ENCODE measurements at regions not wholly inside any gene's neighbourhood (a gene's known extent, or its start where the extent isn't known, plus 50 kb on each side); places are given as distances from the start of the nearest gene placed in this dataset.

- Histone ChIP-seq H3K4me1 (no peaks in the 10 kb centered on the region), H3K27ac (no peak overlapping the region), H3K36me3 (no peaks in the 10 kb centered on the region), H3K27me3 (peaks cover 4% of the 10 kb centered on the region), H3K4me3 (replicated peaks in 1 of 3) (no peak overlapping the region), H3K9me3 (no peaks in the 10 kb centered on the region)
- TF ChIP-seq POLR2A (IDR thresholded peaks at IDR 0.05) (no peak), CTCF (IDR thresholded peaks at IDR 0.05) (no peak)
- intact Hi-C loops (cut with DNase I), result no loop called here
- 56 to 58% methylated on average over 11 of the region's 11 CpGs for WGBS, 2 donors
- no peak for DNase-seq
These were observed 75.3 kb downstream of the ANKRD60 start for GRCh38 chr20:58153121-58153520.

GRCh38 chr20:58150772-58151171, 77.7 kb downstream of the ANKRD60 start:
- no peaks in the 10 kb centered on the region for H3K9me3 ChIP-seq
- H3K36me3 ChIP-seq, result no peaks in the 10 kb centered on the region
- H3K4me1 ChIP-seq, result no peaks in the 10 kb centered on the region
- TF ChIP-seq CTCF (IDR thresholded peaks at IDR 0.05), result no peak
- TF ChIP-seq POLR2A (IDR thresholded peaks at IDR 0.05), result no peak
- WGBS, 2 donors, result 15 to 19% methylated on average over 22 to 23 of the region's 31 CpGs
- DNase-seq, result no peak
- H3K4me3 ChIP-seq (replicated peaks in 1 of 3), result no peak overlapping the region
- H3K27me3 ChIP-seq, result peaks cover 4% of the 10 kb centered on the region
- no peak overlapping the region for H3K27ac ChIP-seq
- intact Hi-C loops (cut with DNase I), result no loop called here

GRCh38 chr20:58149437-58150091, 78.9 kb downstream of the ANKRD60 start:
- Histone ChIP-seq H3K9me3 (no peaks in the 10 kb centered on the region), H3K4me3 (replicated peaks in 1 of 3) (no peak overlapping the region), H3K27me3 (peaks cover 4% of the 10 kb centered on the region), H3K36me3 (no peaks in the 10 kb centered on the region), H3K27ac (no peak overlapping the region), H3K4me1 (no peaks in the 10 kb centered on the region)
- no peak for TF ChIP-seq CTCF (IDR thresholded peaks at IDR 0.05)
- TF ChIP-seq POLR2A (IDR thresholded peaks at IDR 0.05), result no peak
- DNase-seq, result no peak
- 70 to 82% methylated on average over 5 of the region's 5 CpGs for WGBS, 2 donors
- intact Hi-C loops (cut with DNase I), result no loop called here

- Histone ChIP-seq H3K27ac (no peak overlapping the region), H3K4me1 (no peaks in the 10 kb centered on the region), H3K27me3 (peaks cover 4% of the 10 kb centered on the region), H3K36me3 (no peaks in the 10 kb centered on the region), H3K9me3 (no peaks in the 10 kb centered on the region), H3K4me3 (replicated peaks in 1 of 3) (no peak overlapping the region)
- TF ChIP-seq CTCF (IDR thresholded peaks at IDR 0.05) (no peak), POLR2A (IDR thresholded peaks at IDR 0.05) (no peak)
- intact Hi-C loops (cut with DNase I), result no loop called here
- 61 to 64% methylated on average over 8 of the region's 8 CpGs for WGBS, 2 donors
- DNase-seq, result no peak
These were observed 79.6 kb downstream of the ANKRD60 start for GRCh38 chr20:58148891-58149290.

GRCh38 chr20:58147628-58148370, 80.7 kb downstream of the ANKRD60 start:
- intact Hi-C loops (cut with DNase I), result no loop called here

More at GRCh38 chr20:58147628-58148370, 80.7 kb downstream of the ANKRD60 start:
- TF ChIP-seq POLR2A (IDR thresholded peaks at IDR 0.05), result no peak
- no peak for TF ChIP-seq CTCF (IDR thresholded peaks at IDR 0.05)
- Histone ChIP-seq H3K4me3 (replicated peaks in 1 of 3) (no peak overlapping the region), H3K4me1 (no peaks in the 10 kb centered on the region), H3K27ac (no peak overlapping the region), H3K9me3 (no peaks in the 10 kb centered on the region), H3K36me3 (no peaks in the 10 kb centered on the region), H3K27me3 (peaks cover 4% of the 10 kb centered on the region)
- WGBS, 2 donors, result 75% methylated on average over 10 of the region's 10 CpGs
- no peak for DNase-seq
